T-helper 2 cell treated with Interferon-gamma antibody and Interleukin-4, amounts not matched to agents 5 μg/mL and 100 μg/mL, for 36 hours (primary cell): ENCODE measurements at regions not wholly inside any gene's neighbourhood (a gene's known extent, or its start where the extent isn't known, plus 50 kb on each side); places are given as distances from the start of the nearest gene placed in this dataset.

Experiments used
- DNase-seq: peaks from one replicate; pipeline ENCODE4 v3.0.0; 2021; ENCODE audit warnings: low spot score
- H3K27ac Mint-ChIP-seq: one replicate; pipeline ENCODE4 v1.8.0; 2021; ENCODE audit warnings: mild to moderate bottlenecking, mixed read lengths
- H3K27me3 Mint-ChIP-seq: one replicate; pipeline ENCODE4 v1.8.0; 2021; ENCODE audit warnings: low read depth, mixed read lengths
- H3K36me3 Mint-ChIP-seq: one replicate; pipeline ENCODE4 v1.8.0; 2021; ENCODE audit warnings: low read depth, mixed read lengths
- H3K4me1 Mint-ChIP-seq: one replicate; pipeline ENCODE4 v1.8.0; 2021; ENCODE audit warnings: low read depth, mixed read lengths
- H3K4me3 Mint-ChIP-seq: one replicate; pipeline ENCODE4 v1.8.0; 2022; ENCODE audit warnings: mild to moderate bottlenecking, moderate library complexity, mixed read lengths
- H3K9me3 Mint-ChIP-seq: one replicate; pipeline ENCODE4 v1.8.0; 2021; ENCODE audit warnings: mixed read lengths

DNA sequence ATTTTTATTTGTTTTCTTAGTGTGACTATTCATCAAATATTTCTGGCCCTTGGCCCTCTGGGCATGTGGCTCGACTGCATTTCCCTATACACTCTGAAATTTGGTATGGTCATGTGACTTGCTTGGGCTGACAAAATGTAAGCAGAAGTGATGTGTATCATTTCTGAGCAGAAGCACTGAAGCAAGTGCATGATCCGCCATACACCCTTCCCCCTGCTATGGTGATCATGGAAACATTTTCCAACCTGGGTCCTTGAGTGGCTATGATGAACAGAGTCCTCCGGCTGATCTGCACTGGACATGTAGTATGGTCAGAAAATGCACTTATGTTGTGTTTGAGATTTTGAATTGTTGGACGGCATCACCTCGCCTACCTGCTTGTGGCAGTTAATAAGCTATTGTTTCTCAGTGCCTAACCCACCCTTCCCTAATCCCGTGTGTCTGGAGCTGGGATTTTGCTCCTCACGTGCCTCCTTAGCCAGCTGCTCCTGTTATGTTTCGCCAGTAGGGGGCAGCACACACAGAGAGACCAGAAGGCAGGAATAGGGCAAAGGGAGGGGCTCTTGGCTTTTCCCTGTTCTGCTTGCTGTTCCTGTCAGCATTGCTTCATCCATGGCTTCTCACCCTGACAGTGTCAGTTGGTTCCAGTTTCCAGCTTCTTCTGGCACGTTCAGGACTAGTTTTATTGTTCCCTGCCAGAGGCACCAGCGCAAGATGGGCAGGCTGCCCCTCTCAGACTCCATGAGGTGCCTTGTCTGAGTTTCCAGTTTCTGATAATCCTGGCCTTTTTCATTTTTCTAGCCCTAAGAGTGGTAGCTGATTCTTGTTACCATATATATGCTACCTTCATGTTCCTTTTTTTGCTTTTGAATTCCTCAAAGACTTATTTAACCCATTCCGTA lies 207.4 kb downstream of the ARL6IP6 start:
- no peak overlapping the region for H3K27ac Mint-ChIP-seq
- H3K27me3 Mint-ChIP-seq = no peaks in the 10 kb centered on the region

DNA sequence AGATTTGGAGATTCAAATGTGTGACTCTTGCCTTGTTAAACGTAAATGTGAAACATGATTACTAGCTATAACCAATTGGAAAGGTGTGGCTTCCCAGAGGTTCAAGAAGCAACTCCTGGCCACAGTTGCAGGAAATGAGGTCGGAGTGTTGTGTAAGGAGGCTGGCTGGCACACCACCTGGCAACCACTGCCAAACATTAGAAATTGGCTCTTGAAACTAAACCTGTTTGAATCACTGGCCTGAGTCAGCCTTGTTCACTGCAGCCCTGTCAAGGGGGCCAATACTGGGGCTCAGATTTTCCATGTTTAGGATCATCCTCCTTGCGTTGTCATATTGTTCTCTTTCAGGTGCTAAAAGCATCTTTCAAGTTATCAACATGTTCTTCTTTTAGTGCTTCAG lies 206.3 kb downstream of the ARL6IP6 start:
- DNase-seq = no peak
- Mint-ChIP-seq H3K4me3 (no peak overlapping the region), H3K36me3 (no peaks in the 10 kb centered on the region), H3K27me3 (no peaks in the 10 kb centered on the region), H3K27ac (no peak overlapping the region), H3K4me1 (no peaks in the 10 kb centered on the region), H3K9me3 (no peaks in the 10 kb centered on the region)

More for the DNA sequence above, 207.4 kb downstream of the ARL6IP6 start:
- DNase-seq = peak; percentile 18
- no peaks in the 10 kb centered on the region for H3K4me1 Mint-ChIP-seq
- no peaks in the 10 kb centered on the region for H3K9me3 Mint-ChIP-seq
- no peaks in the 10 kb centered on the region for H3K36me3 Mint-ChIP-seq
- no peak overlapping the region for H3K4me3 Mint-ChIP-seq

DNA sequence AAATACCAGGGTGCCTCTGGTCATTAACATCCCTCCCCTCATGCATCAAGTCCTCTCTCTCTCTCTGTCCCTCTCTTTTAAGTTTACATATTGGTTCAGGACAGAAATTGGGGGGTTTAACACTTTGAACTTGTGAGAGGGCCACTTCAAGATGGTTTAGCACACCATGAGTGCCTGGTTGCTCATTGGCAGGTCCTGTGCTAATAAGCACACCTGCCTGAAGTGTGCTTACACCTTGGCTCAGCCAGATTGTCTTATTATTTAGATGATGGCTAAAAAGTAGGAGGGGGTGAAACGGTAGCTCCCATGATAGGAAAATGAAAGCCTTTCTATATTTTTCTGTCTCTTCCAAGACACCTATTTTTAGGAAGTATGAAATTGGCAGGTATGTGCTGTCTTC lies 205.8 kb downstream of the ARL6IP6 start:
- H3K4me1 Mint-ChIP-seq = no peaks in the 10 kb centered on the region
- H3K9me3 Mint-ChIP-seq = no peaks in the 10 kb centered on the region
- no peaks in the 10 kb centered on the region for H3K27me3 Mint-ChIP-seq
- DNase-seq = no peak
- H3K36me3 Mint-ChIP-seq = no peaks in the 10 kb centered on the region
- H3K27ac Mint-ChIP-seq = no peak overlapping the region
- no peak overlapping the region for H3K4me3 Mint-ChIP-seq

DNA sequence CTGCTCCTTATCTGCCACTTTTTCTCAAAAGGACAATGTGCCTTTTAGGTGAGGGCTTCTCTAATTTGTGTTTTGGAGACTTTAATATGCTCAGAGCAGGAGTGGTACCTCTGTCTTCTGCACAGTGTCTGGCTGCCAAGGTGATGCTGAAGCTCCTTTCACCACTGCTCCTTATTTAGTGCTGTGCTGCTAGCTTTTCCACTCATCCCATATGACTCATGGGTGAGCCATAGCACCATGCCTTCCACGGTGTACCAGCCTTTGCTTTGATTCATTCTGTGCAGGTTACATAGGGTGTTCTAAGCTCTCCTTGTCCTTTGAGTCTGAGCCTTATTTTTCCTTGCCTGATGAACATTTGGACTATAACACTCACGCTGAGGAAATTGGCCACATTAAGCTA lies 202.4 kb downstream of the ARL6IP6 start:
- Mint-ChIP-seq H3K4me1 (no peaks in the 10 kb centered on the region), H3K27me3 (no peaks in the 10 kb centered on the region), H3K27ac (no peak overlapping the region), H3K9me3 (no peaks in the 10 kb centered on the region), H3K36me3 (no peaks in the 10 kb centered on the region), H3K4me3 (no peak overlapping the region)
- DNase-seq = no peak

DNA sequence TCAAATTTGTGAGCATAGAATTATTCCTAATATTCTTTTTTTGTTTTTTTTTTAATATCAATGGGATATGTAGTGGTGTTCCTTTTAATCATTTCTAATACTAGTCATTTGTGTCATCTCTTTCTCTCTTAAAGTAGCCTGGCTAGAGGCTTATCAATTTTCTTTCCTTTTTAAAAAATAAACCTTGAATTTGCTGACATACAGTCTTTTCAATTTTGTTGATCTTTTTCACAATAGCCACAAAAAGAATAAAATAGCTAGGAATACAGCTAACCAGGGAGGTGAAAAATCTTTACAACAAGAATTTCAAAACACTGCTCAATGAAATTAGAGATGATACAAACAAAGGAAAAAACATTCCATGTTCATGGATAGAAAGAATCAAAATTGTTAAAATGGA lies 192.6 kb downstream of the ARL6IP6 start:
- Mint-ChIP-seq H3K4me3 (no peak overlapping the region), H3K4me1 (no peaks in the 10 kb centered on the region), H3K9me3 (no peaks in the 10 kb centered on the region), H3K27ac (no peak overlapping the region), H3K36me3 (no peaks in the 10 kb centered on the region), H3K27me3 (no peaks in the 10 kb centered on the region)
- DNase-seq = no peak

DNA sequence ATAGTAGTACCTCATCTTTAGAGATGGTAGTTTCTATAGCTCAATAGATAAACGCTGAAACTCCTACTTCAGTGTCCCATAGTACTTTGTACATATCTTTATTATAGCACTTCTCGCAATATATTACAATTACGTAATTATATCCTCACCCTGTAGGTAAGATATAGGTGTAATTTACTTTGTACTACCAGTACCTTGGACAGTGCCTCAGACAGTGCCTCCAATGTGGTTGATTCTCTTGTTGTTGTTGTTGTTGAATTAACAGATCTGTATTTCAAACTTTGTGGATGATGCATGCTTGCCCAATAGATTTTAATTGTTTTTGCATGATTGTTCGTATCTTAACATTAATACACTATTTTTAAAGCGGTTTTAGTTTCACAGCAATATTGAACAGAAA lies 188.6 kb downstream of the ARL6IP6 start:
- no peak for DNase-seq
- no peak overlapping the region for H3K27ac Mint-ChIP-seq
- no peaks in the 10 kb centered on the region for H3K9me3 Mint-ChIP-seq
- H3K27me3 Mint-ChIP-seq = no peaks in the 10 kb centered on the region
- H3K4me1 Mint-ChIP-seq = no peaks in the 10 kb centered on the region
- no peaks in the 10 kb centered on the region for H3K36me3 Mint-ChIP-seq
- H3K4me3 Mint-ChIP-seq = no peak overlapping the region

DNA sequence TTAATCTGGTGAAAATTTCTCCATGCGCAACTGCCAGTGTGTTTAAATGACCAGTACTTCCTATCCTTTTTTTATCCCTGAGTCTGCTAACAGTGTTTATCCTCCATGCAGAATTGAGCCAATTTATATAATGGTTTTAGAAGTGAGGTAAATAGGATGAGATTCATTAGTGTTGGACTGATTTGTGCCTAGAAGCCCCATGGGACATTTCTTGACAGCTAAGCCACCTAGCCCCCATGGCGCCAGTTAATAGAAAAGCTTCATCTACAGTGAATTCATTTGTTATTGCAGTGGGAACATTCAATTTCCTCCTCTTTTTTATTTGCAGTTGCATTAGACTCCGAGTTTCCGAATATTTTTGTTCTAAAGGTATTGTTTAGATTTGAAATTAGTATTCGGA lies 175.6 kb downstream of the ARL6IP6 start:
- Mint-ChIP-seq H3K4me3 (no peak overlapping the region), H3K36me3 (no peaks in the 10 kb centered on the region), H3K9me3 (no peaks in the 10 kb centered on the region), H3K4me1 (no peaks in the 10 kb centered on the region), H3K27ac (no peak overlapping the region), H3K27me3 (no peaks in the 10 kb centered on the region)
- no peak for DNase-seq

DNA sequence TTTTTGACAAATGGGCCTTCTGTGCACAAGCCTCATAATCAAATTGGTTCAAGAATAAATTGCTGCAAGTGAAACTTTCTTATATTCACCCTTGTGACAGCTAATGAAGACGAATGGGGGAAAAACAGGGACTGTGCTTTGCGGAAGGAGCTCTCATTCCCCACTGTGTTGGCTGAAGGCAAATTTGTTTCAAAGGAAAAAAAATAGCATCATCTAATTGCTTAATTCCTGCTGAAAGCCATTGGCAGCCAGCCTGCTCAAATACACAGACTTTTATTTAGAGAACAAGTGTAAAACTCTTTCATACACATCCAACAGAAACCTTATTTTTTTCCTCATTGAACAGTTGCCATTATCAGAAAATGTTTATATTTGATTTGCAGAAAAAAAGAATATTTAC lies 172.3 kb downstream of the ARL6IP6 start:
- Mint-ChIP-seq H3K9me3 (no peaks in the 10 kb centered on the region), H3K4me1 (no peaks in the 10 kb centered on the region), H3K27ac (no peak overlapping the region), H3K36me3 (no peaks in the 10 kb centered on the region), H3K27me3 (no peaks in the 10 kb centered on the region), H3K4me3 (no peak overlapping the region)
- DNase-seq = no peak

DNA sequence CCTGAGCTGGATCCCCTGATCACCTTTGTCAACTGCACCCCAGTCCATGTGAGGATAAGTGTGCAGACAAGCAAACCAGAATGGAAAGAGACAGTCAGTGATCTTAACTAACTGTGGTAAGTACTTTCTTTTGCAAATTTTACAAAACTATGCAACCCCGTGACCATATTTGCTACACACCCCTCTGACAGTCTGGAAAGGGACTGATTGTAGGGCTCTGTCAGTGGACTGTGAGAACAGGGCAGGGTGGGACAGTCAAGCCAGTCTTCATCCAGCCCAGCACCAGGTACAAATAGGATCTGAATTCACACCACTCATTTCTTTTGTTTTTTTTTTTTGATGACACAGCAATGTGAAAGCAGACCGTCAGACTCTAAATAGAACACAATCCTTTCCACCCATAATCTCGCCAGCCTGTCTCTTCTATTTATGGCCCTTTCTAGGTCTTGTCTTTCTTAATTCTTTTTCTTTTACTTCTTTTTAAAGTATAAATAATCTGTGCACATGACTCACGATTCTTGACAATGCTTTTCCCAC lies 165.6 kb downstream of the ARL6IP6 start:
- Mint-ChIP-seq H3K4me1 (no peaks in the 10 kb centered on the region), H3K9me3 (no peaks in the 10 kb centered on the region), H3K27ac (no peak overlapping the region), H3K36me3 (no peaks in the 10 kb centered on the region), H3K4me3 (no peak overlapping the region), H3K27me3 (no peaks in the 10 kb centered on the region)
- DNase-seq = no peak

DNA sequence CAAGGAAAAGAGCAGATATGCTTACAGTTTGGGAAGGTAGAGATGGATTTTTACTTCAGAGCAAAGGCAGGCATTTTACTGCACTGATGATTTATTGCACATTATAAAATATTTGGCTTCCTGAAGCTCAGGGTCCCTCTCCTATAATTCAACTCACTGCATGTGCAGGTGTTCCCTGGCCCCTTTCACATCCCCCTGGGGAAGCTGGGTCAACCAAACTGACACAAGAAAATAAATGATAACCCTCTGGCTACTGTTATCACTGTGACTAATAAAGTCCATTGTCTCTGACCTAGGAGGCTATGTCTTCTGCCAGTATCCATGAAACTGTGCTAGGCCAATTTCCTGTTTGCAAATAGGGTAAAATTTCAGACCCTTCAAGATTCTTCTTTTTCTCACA lies 163.1 kb downstream of the ARL6IP6 start:
- DNase-seq = no peak
- Mint-ChIP-seq H3K27me3 (no peaks in the 10 kb centered on the region), H3K36me3 (no peaks in the 10 kb centered on the region), H3K9me3 (no peaks in the 10 kb centered on the region), H3K27ac (no peak overlapping the region), H3K4me1 (no peaks in the 10 kb centered on the region), H3K4me3 (no peak overlapping the region)

DNA sequence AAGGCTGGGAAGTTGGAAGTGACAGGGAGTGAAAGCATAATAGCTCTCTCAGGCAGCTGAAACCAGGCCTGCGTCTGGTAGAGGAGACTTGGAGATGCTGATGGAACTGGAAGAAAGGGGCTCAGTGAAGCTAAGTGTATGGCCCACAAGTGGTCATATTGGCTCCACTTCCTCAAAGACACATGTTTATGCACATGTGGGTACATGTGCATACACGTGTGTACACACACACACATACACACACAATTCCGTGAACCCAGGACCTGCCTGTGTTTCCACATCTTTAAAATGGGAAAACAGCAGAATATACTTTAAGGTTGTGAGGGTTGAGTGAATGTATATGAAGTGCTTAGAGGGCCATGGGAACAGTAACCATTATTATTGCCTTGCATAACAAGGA lies 160.9 kb downstream of the ARL6IP6 start:
- Mint-ChIP-seq H3K9me3 (no peaks in the 10 kb centered on the region), H3K27me3 (no peaks in the 10 kb centered on the region), H3K4me3 (no peak overlapping the region)

DNA sequence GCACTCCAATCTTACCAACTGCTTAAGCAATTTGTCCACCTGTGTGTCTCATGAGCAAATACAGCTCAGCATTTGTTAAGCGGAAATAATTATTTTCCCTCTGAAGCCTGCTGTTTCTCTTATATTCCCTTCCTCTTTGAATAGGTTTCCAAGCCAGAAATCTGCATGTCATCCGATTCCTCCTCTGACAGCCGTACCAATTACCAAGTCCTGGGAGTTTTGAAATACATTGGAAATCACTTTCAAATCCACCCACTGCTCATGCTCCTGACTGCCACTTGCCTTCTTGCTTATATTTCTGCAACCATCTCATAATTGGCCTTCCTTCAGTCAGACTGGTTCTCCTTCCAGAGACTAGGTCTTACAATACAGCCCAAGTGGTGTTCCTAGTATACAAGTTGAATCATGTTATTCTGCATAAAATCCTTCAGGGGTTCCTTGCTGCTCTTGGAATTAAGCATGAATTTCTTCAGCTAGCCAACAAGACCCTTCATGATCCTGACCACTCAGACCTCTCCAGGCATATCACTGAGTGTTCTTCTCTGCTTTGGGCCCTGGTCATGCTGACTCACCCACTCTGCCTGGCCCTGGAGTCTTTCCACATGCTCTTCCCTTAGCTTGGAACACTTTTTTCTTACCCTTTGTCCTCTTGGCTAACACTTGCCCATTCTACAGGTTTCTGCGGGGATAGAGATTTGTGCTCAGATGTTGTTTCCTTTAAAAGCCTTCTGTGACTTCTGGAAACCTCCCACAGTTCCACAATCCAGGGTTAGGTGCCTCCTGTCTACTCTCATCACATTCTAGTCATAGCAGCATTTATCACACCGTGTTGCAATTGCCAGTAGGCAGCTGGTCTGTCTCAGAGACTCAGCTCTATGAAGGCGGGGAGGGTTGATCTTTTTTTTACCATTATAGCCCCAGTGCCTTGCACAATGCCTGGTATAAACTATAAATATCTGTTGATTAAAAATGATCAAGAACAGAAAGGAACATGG lies 157.6 kb downstream of the ARL6IP6 start:
- Mint-ChIP-seq H3K36me3 (no peaks in the 10 kb centered on the region), H3K4me3 (no peak overlapping the region), H3K9me3 (no peaks in the 10 kb centered on the region), H3K4me1 (no peaks in the 10 kb centered on the region), H3K27ac (no peak overlapping the region), H3K27me3 (no peaks in the 10 kb centered on the region)
- no peak for DNase-seq

More for the DNA sequence above, 160.9 kb downstream of the ARL6IP6 start:
- Mint-ChIP-seq H3K4me1 (no peaks in the 10 kb centered on the region), H3K36me3 (no peaks in the 10 kb centered on the region), H3K27ac (no peak overlapping the region)
- no peak for DNase-seq

DNA sequence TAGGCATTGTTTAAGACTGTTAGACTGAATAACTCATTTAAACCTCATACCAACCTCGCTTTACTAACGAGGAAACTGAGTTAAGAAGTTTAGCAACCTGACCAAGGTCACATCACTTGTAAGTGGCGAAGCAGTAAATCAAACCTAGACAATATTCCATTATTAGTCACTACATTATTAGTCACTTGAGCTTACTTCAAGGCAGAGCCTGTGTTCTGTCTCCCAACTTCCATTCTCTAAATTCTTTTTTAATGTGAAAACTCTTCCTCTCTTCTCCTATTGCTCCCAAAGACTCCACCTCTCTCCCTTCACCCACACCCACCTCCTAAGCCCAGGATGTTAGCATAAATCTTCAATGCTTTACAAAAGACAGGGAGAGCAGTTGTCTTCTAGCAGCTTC lies 156.5 kb downstream of the ARL6IP6 start:
- no peaks in the 10 kb centered on the region for H3K9me3 Mint-ChIP-seq
- no peaks in the 10 kb centered on the region for H3K27me3 Mint-ChIP-seq
- no peaks in the 10 kb centered on the region for H3K4me1 Mint-ChIP-seq
- no peak for DNase-seq
- no peaks in the 10 kb centered on the region for H3K36me3 Mint-ChIP-seq
- H3K27ac Mint-ChIP-seq = no peak overlapping the region
- no peak overlapping the region for H3K4me3 Mint-ChIP-seq

DNA sequence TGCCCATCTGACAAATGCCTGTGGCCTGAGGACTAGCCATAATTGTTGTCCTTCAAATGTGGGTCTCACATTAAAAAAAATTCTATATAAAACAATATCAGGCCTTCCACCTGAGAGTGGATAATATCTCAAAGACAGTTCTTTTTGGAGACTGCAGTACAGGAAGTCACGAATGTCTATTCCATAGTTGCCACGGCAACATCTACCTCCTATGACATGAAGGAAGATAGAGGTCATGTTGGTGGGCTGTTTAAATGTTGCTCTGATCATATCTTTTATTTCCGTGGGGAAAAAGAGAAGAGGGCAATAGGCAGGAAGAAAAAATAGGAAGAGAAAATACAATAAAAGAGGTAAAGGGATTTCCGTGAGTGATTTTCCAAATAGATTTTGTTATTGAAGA lies 151.8 kb downstream of the ARL6IP6 start:
- H3K4me1 Mint-ChIP-seq = no peaks in the 10 kb centered on the region
- no peaks in the 10 kb centered on the region for H3K9me3 Mint-ChIP-seq
- no peaks in the 10 kb centered on the region for H3K27me3 Mint-ChIP-seq
- DNase-seq = no peak
- no peak overlapping the region for H3K4me3 Mint-ChIP-seq
- no peaks in the 10 kb centered on the region for H3K36me3 Mint-ChIP-seq
- no peak overlapping the region for H3K27ac Mint-ChIP-seq
